DMS53 (cell line): ENCODE measurements at regions not wholly inside any gene's neighbourhood (a gene's known extent, or its start where the extent isn't known, plus 50 kb on each side); places are given as distances from the start of the nearest gene placed in this dataset.

Experiments
- DNase-seq: peaks from one replicate; lab custom pipeline; 2025; lab: John Stamatoyannopoulos, UW

- DNase-seq, result no peak
Observed at GRCh38 chr3:70899816-70900215, 587.4 kb upstream of the MDFIC2 start.

GRCh38 chr3:70890020-70890394 lies 577.6 kb upstream of the MDFIC2 start:
- DNase-seq, result no peak

GRCh38 chr3:70889162-70890019 lies 577.0 kb upstream of the MDFIC2 start:
- no peak for DNase-seq

- no peak for DNase-seq
Observed at GRCh38 chr3:70885636-70886035, 573.2 kb upstream of the MDFIC2 start.

GRCh38 chr3:70882104-70882503 lies 569.7 kb upstream of the MDFIC2 start:
- DNase-seq, result peak; percentile 24

- no peak for DNase-seq
Observed at GRCh38 chr3:70880421-70880820, 568.0 kb upstream of the MDFIC2 start.

- DNase-seq, result no peak
Observed at GRCh38 chr3:70876154-70876553, 563.7 kb upstream of the MDFIC2 start.

GRCh38 chr3:70874196-70874595 lies 561.8 kb upstream of the MDFIC2 start:
- no peak for DNase-seq

GRCh38 chr3:70873686-70874085 lies 561.2 kb upstream of the MDFIC2 start:
- no peak for DNase-seq

- DNase-seq, result no peak
Observed at GRCh38 chr3:70871909-70872656, 559.6 kb upstream of the MDFIC2 start.

GRCh38 chr3:70870576-70870975 lies 558.1 kb upstream of the MDFIC2 start:
- DNase-seq, result no peak

- DNase-seq, result no peak
Observed at GRCh38 chr3:70868561-70868960, 556.1 kb upstream of the MDFIC2 start.

- no peak for DNase-seq
Observed at GRCh38 chr3:70863049-70863448, 550.6 kb upstream of the MDFIC2 start.

GRCh38 chr3:70861855-70862254 lies 549.4 kb upstream of the MDFIC2 start:
- no peak for DNase-seq

- no peak for DNase-seq
Observed at GRCh38 chr3:70861234-70861633, 548.8 kb upstream of the MDFIC2 start.

- DNase-seq, result no peak
Observed at GRCh38 chr3:70857916-70858315, 545.5 kb upstream of the MDFIC2 start.

- no peak for DNase-seq
Observed at GRCh38 chr3:70856414-70857162, 544.1 kb upstream of the MDFIC2 start.

GRCh38 chr3:70855149-70855548 lies 542.7 kb upstream of the MDFIC2 start:
- DNase-seq, result no peak

- DNase-seq, result no peak
Observed at GRCh38 chr3:70854108-70854507, 541.7 kb upstream of the MDFIC2 start.

- DNase-seq, result no peak
Observed at GRCh38 chr3:70853161-70853944, 540.9 kb upstream of the MDFIC2 start.

- peak; percentile 0 for DNase-seq
Observed at GRCh38 chr3:70849911-70850699, 537.7 kb upstream of the MDFIC2 start.
